ENCODE measurements at regions not wholly inside any gene's neighbourhood (a gene's known extent, or its start where the extent isn't known, plus 50 kb on each side); places are given as distances from the start of the nearest gene placed in this dataset.

GRCh38 chr4:136283977-136284376, 1248.3 kb downstream of the PCDH18 start:
- DNase-seq = no peak
- Histone ChIP-seq H3K27me3 (no peaks in the 10 kb centered on the region), H3K4me3 (no peak overlapping the region), H3K9me3 (no peaks in the 10 kb centered on the region), H3K36me3 (no peaks in the 10 kb centered on the region), H3K4me1 (no peaks in the 10 kb centered on the region), H3K27ac (no peak overlapping the region)
- intact Hi-C loops (cut with DNase I; ENCODE audit: low total_unique reads) (no loop called here), in situ Hi-C loops (cut with MboI; ENCODE audit: low sequenced_read_pairs in 4 of 4) (no loop called here)
- ATAC-seq = no peak
- TF ChIP-seq, protein P1, sequence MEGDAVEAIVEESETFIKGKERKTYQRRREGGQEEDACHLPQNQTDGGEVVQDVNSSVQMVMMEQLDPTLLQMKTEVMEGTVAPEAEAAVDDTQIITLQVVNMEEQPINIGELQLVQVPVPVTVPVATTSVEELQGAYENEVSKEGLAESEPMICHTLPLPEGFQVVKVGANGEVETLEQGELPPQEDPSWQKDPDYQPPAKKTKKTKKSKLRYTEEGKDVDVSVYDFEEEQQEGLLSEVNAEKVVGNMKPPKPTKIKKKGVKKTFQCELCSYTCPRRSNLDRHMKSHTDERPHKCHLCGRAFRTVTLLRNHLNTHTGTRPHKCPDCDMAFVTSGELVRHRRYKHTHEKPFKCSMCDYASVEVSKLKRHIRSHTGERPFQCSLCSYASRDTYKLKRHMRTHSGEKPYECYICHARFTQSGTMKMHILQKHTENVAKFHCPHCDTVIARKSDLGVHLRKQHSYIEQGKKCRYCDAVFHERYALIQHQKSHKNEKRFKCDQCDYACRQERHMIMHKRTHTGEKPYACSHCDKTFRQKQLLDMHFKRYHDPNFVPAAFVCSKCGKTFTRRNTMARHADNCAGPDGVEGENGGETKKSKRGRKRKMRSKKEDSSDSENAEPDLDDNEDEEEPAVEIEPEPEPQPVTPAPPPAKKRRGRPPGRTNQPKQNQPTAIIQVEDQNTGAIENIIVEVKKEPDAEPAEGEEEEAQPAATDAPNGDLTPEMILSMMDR (IDR thresholded peaks at IDR 0.05 in 4 of 5, conservative IDR thresholded peaks at IDR 0.05 in 1 of 5) = no peak
- no peak for TF ChIP-seq POLR2A (IDR thresholded peaks at IDR 0.05)

DNA sequence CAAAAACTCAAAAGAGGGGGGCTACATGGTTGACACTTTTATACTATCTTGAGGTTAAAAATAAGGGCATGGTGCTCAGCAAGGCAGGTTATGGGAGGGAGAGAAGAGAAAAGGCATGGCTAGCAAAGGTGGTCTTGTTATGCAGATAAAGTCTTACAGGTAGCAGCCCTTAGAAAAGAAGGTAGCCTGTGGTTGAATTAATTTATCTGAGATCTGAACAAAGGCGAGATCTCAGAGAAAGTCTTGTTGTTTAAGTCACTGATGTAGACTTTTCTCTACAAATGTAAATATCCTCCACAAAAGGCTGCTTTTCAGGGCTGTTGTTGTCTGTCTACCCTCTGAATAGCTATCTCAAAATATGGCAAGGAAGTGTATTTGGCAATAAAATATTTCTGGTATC, 1250.4 kb downstream of the PCDH18 start:
- intact Hi-C loops (cut with DNase I; ENCODE audit: low total_unique reads) = no loop called here

DNA sequence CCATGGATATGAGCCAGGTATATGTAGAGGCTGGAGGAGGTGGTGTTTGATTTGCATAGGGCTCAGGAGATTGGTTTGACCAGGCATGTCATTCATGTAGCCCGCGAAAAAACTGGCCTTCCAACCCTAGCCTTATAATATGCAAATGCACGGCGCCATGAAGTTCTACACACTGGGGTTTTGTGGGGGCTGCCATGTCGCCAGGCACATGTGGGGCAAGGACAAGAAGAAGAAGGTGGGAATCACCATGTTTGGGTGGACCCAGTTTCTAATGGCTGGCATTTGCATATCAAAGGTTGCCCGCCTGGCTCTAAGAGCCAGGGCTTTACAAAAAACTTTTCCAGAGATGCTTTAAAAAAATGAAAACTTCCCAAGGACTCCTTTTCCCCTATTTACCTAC, 1251.0 kb downstream of the PCDH18 start:
- Histone ChIP-seq H3K36me3 (no peaks in the 10 kb centered on the region), H3K27me3 (no peaks in the 10 kb centered on the region), H3K4me1 (no peaks in the 10 kb centered on the region), H3K9me3 (no peaks in the 10 kb centered on the region), H3K27ac (no peak overlapping the region), H3K4me3 (no peak overlapping the region)
- intact Hi-C loops (cut with DNase I; ENCODE audit: low total_unique reads) = no loop called here
- ATAC-seq (no peak), DNase-seq (no peak)
- TF ChIP-seq, protein P1 (IDR thresholded peaks at IDR 0.05 in 4 of 5, conservative IDR thresholded peaks at IDR 0.05 in 1 of 5) = no peak
- TF ChIP-seq POLR2A (IDR thresholded peaks at IDR 0.05) = no peak
- in situ Hi-C loops (cut with MboI; ENCODE audit: low sequenced_read_pairs in 4 of 4) = no loop called here

More for the DNA sequence above, 1250.4 kb downstream of the PCDH18 start:
- ATAC-seq (no peak), DNase-seq (no peak)
- H3K4me1 ChIP-seq = no peaks in the 10 kb centered on the region
- H3K9me3 ChIP-seq = no peaks in the 10 kb centered on the region
- H3K36me3 ChIP-seq = no peaks in the 10 kb centered on the region
- no peak overlapping the region for H3K27ac ChIP-seq
- TF ChIP-seq POLR2A (IDR thresholded peaks at IDR 0.05) = no peak
- H3K27me3 ChIP-seq = no peaks in the 10 kb centered on the region
- no peak overlapping the region for H3K4me3 ChIP-seq
- in situ Hi-C loops (cut with MboI; ENCODE audit: low sequenced_read_pairs in 4 of 4) = no loop called here

DNA sequence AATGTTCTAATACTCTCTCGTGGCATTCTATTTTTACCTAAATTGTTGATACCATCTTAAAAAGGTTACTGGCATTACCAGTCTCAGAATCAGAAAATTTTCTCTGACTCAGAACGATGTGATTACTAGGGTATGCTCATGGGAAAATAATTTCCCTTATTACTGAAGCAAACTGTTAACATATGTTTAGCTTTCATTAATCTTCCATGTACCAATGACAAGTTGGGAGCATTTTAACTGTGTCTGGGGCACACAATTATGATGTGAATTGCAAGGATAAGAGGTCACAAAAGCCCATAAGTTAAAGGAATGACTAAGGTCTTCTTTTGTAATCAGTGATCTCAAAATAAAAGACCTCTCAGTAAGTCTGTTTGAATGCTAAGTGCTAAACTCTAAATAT, 1254.6 kb downstream of the PCDH18 start:
- Histone ChIP-seq H3K4me3 (no peak overlapping the region), H3K9me3 (no peaks in the 10 kb centered on the region), H3K4me1 (no peaks in the 10 kb centered on the region), H3K27ac (no peak overlapping the region), H3K36me3 (no peaks in the 10 kb centered on the region), H3K27me3 (no peaks in the 10 kb centered on the region)
- ATAC-seq = no peak
- in situ Hi-C loops (cut with MboI; ENCODE audit: low sequenced_read_pairs in 4 of 4) = no loop called here
- DNase-seq = no peak
- intact Hi-C loops (cut with DNase I; ENCODE audit: low total_unique reads) = no loop called here
- TF ChIP-seq, protein P1 (IDR thresholded peaks at IDR 0.05 in 4 of 5, conservative IDR thresholded peaks at IDR 0.05 in 1 of 5) = no peak
- TF ChIP-seq POLR2A (IDR thresholded peaks at IDR 0.05) = no peak

DNA sequence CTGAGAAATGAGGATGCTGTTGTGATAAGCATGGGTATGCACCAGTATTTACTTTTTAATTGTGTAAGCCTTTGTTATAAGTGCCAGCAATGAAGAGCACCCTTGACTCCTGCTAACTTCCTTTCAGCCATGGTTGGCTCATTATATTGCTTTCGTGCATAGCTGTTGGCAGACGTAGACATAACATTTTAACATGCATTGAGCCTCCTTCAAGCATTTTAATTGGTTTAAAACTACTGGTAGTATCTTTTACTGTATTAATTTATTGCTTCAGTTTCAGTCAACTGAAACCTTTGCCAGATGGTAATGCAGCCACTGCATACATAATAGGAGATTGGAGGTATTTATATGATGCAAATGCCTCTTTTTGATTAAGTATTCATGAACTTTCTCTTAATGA, 1285.4 kb downstream of the PCDH18 start:
- Histone ChIP-seq H3K36me3 (no peaks in the 10 kb centered on the region), H3K27ac (no peak overlapping the region), H3K4me3 (no peak overlapping the region), H3K9me3 (no peaks in the 10 kb centered on the region), H3K27me3 (no peaks in the 10 kb centered on the region), H3K4me1 (no peaks in the 10 kb centered on the region)
- TF ChIP-seq, protein P1 (IDR thresholded peaks at IDR 0.05 in 4 of 5, conservative IDR thresholded peaks at IDR 0.05 in 1 of 5) = no peak
- TF ChIP-seq POLR2A (IDR thresholded peaks at IDR 0.05) = no peak
- in situ Hi-C loops (cut with MboI; ENCODE audit: low sequenced_read_pairs in 4 of 4) = no loop called here
- no peak for ATAC-seq
- DNase-seq = no peak
- intact Hi-C loops (cut with DNase I; ENCODE audit: low total_unique reads) = no loop called here
